ENCODE measurements at regions not wholly inside any gene's neighbourhood (a gene's known extent, or its start where the extent isn't known, plus 50 kb on each side); places are given as distances from the start of the nearest gene placed in this dataset.
A peak's percentile ranks its signal among the peaks of the same experiment; 100 is the strongest.

DNA sequence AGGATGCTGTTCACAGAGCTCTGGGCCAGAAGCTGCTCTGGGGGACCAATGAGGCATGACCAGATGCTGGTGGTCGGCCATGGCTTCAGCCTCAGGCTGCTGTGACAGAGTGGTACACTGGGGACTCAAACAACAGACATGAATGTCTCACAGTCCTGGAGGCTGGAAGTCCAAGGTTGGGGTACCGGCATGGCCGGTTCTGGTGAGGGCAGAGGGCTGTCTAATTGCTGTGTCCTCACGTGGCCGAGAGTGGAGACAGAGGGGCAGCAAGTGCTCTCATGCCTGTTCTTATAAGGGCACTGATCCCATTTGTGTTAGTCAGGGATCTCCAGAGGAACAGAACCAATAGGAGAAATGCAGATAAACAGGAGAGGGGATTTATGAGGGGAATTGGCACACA lies 253.5 kb upstream of the C1orf174 start:
- Mint-ChIP-seq H3K9me3 (no peaks in the 10 kb centered on the region), H3K27ac (no peak overlapping the region), H3K4me3 (no peak overlapping the region), H3K4me1 (ENCODE audit: low read depth) (no peaks in the 10 kb centered on the region), H3K36me3 (ENCODE audit: low read depth) (no peaks in the 10 kb centered on the region), H3K27me3 (ENCODE audit: insufficient read depth) (peaks cover 5% of the 10 kb centered on the region)
- intact Hi-C loops (cut with micrococcal nuclease) = no loop called here
- no peak for DNase-seq (ENCODE audit: low spot score)

DNA sequence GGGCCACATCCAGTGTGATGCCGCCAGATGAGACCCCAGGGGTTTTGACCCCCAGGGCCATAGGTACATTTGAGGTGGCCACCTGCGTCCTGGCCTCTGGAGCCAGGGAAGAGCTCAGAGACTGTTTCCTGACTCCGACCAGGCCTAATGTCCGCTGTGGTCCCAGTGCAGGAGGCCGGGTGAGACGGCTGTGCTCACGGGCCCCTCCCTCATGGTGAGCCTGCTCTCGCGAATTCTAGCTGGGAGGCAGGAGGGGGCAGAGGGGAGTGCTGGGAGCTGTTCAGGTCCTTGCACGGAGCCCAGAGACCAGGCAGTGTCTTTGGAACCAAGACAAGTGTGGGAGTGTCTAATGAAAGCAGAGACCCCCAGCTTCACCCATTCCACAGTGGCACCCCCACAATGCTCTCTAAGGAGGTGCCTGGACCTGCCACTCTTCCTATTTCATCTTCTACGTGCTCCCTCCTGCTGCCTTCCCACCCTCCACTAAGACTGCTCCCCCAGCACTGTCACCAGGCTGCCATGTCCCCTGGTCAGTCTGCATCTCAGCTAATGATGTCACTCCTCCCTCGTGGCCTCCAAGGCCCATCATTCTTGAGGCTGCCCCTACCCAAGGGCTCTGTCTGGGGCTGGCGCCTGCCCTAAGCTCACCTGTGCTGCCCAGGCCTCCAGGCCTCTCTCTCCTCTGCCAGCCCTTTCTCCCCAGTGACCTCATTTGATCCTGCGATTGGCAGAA lies 256.3 kb upstream of the C1orf174 start:
- Mint-ChIP-seq H3K27ac (no peak overlapping the region), H3K27me3 (ENCODE audit: insufficient read depth) (peaks cover 5% of the 10 kb centered on the region), H3K4me3 (no peak overlapping the region), H3K36me3 (ENCODE audit: low read depth) (no peaks in the 10 kb centered on the region), H3K4me1 (ENCODE audit: low read depth) (no peaks in the 10 kb centered on the region), H3K9me3 (no peaks in the 10 kb centered on the region)
- intact Hi-C loops (cut with micrococcal nuclease) = no loop called here
- DNase-seq (ENCODE audit: low spot score) = no peak

DNA sequence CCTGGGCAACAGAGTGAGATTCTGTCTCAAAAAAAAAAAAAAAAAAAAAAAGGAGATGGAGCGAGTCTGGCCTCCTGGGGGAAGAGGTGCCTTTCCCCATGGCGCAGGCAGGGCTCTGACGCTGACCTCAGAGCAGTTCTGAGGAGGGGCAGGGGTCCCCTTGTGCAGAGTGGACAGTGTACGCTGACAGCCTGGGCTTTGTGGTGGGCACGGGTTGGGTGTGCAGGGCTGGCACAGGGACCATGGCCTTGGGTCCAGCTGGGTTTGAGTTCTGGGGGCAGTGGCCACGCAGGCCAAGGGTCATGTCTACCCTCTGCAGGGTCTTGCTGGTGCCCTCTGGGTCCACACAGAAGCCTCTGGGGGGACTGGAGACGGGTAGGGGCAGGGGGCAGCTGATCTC lies 260.1 kb upstream of the C1orf174 start:
- H3K27me3 Mint-ChIP-seq (ENCODE audit: insufficient read depth) = peaks cover 5% of the 10 kb centered on the region
- intact Hi-C loops (cut with micrococcal nuclease) = no loop called here

DNA sequence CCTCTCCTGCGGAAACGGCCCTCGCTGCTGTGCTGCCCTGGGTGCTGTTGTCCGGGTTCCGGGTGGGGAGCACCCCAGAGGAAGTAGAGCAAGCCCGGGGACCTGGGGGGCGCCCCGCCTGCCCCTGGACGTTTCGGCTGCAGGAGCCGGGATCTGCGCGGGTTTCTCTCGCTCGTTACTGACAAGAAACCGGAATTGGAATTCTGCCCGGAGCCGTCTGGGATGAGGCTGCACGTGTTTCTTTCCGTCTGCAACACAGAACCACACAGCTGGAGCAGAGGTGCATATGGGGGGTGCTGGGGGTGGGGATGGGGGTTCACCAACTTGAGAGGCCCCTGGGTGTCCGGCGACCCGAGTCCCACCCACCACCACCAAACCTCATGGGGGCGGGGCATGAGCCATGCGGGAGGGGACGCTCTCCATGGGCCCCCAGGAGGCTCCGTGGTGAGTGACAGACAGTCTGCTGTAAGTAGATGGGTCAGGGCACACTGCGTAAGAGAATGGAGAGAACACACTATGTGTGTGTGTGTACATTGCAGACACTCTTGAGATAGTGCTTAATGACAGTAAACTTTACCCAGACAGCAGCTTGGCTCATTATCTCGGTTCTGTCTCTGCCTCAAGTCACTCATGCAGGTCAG lies 261.4 kb upstream of the C1orf174 start:
- Mint-ChIP-seq H3K36me3 (ENCODE audit: low read depth) (no peaks in the 10 kb centered on the region), H3K4me3 (no peak overlapping the region), H3K9me3 (no peaks in the 10 kb centered on the region), H3K27ac (no peak overlapping the region), H3K4me1 (ENCODE audit: low read depth) (no peaks in the 10 kb centered on the region), H3K27me3 (ENCODE audit: insufficient read depth) (peaks cover 5% of the 10 kb centered on the region)
- no peak for DNase-seq (ENCODE audit: low spot score)
- intact Hi-C loops (cut with micrococcal nuclease) = no loop called here

More for the DNA sequence above, 260.1 kb upstream of the C1orf174 start:
- H3K36me3 Mint-ChIP-seq (ENCODE audit: low read depth) = no peaks in the 10 kb centered on the region
- no peaks in the 10 kb centered on the region for H3K4me1 Mint-ChIP-seq (ENCODE audit: low read depth)
- no peaks in the 10 kb centered on the region for H3K9me3 Mint-ChIP-seq
- DNase-seq (ENCODE audit: low spot score) = no peak
- H3K27ac Mint-ChIP-seq = no peak overlapping the region
- no peak overlapping the region for H3K4me3 Mint-ChIP-seq

DNA sequence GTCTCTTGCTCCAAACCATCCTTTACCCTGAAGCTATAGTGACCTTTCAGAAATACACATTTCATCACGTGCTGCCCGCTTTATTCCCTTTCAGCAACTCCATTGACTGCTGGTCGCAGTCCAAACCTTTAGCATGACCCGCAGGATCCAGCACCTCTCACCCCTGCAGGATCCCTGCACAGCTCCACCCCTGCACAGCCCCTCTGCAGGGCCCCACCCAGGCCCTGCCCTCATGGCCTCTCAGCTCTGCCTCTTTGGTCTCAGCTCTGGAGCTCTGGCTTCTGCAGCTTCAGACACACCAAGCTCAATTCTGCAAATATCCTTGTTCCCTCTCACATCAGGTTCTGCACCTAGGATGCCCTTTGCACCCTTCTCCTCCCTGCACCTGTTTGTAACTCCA lies 264.9 kb upstream of the C1orf174 start:
- intact Hi-C loops (cut with micrococcal nuclease) = no loop called here
- Mint-ChIP-seq H3K36me3 (ENCODE audit: low read depth) (no peaks in the 10 kb centered on the region), H3K4me1 (ENCODE audit: low read depth) (no peaks in the 10 kb centered on the region)

DNA sequence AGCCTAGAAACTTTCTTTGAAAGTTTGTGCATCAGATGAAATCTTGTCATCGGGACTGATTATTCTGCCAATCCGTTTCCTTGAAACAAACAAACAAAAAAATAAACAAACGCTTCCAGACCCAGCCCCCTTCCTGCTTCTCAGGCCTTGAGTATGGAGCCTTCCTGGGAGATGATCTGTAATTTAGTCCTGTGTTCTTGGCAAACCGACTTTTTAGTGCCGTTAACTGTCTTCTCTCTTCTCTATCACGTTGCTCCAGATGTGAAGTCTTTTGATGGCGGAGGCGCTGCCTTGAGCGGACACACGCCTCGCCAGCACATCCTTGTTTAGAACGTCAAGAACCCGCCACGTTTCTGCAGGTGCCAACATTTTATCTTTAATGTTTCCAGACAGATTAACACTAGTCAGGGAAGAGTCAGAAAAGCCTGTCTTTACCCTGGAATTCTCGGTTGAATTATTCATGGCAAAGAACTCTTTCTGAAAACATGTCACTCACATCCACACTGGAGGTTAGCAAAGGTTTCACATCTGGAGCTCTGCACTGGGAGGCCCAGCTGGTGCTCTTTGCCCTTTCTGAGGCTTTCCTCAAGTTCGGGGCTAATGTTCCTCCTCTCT lies 265.7 kb upstream of the C1orf174 start:
- H3K4me1 Mint-ChIP-seq (ENCODE audit: low read depth) = no peaks in the 10 kb centered on the region

More for the DNA sequence above, 264.9 kb upstream of the C1orf174 start:
- Mint-ChIP-seq H3K9me3 (no peaks in the 10 kb centered on the region), H3K27me3 (ENCODE audit: insufficient read depth) (peaks cover 5% of the 10 kb centered on the region), H3K27ac (no peak overlapping the region), H3K4me3 (no peak overlapping the region)
- no peak for DNase-seq (ENCODE audit: low spot score)

DNA sequence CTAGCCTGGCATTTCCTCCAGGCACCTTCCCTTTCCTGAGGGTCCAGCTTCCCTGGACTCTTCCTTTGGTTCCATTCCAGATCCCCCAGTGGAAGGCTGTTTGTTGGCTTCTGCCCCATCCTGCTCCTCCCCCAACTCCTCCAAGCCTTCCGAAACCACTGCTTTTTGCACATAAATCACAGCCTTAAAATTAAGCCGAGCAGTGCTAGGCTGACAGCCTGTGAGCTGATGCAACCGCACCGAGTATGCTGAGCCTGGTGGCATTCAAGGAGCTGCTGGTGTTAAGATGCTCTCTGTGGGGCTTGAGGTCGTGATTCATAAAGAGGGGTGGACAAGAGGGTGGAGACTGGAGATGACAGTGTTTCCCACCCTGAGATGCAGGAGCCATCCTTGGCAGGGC lies 266.6 kb upstream of the C1orf174 start:
- Mint-ChIP-seq H3K27me3 (ENCODE audit: insufficient read depth) (peaks cover 6% of the 10 kb centered on the region), H3K9me3 (no peaks in the 10 kb centered on the region), H3K4me1 (ENCODE audit: low read depth) (no peaks in the 10 kb centered on the region), H3K36me3 (ENCODE audit: low read depth) (no peaks in the 10 kb centered on the region), H3K27ac (no peak overlapping the region), H3K4me3 (no peak overlapping the region)
- intact Hi-C loops (cut with micrococcal nuclease) = no loop called here
- DNase-seq (ENCODE audit: low spot score) = no peak

More for the DNA sequence above, 265.7 kb upstream of the C1orf174 start:
- Mint-ChIP-seq H3K9me3 (no peaks in the 10 kb centered on the region), H3K4me3 (no peak overlapping the region), H3K27ac (no peak overlapping the region), H3K27me3 (ENCODE audit: insufficient read depth) (peaks cover 5% of the 10 kb centered on the region), H3K36me3 (ENCODE audit: low read depth) (no peaks in the 10 kb centered on the region)
- intact Hi-C loops (cut with micrococcal nuclease) = no loop called here
- DNase-seq (ENCODE audit: low spot score) = no peak

DNA sequence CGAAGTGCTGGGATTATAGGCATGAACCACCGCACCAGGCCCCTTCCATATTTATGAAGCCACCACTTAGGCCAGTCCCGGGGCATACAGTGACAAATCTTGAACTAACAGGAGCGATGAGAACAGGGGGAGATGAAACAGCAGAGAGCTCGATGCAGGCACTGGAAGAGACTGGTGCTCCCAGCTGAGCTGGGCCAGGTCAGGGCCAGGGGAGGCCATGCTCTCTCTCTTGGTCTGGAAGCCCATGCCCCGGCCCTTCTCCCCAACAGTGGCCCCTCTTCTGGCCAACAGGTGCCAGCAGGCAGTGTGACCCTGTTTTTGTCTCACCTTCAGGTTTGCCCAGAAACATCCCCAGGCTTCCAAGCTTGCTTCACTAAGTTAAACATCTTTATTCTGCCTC lies 269.9 kb upstream of the C1orf174 start:
- no peaks in the 10 kb centered on the region for H3K9me3 Mint-ChIP-seq
- peaks cover 2% of the 10 kb centered on the region for H3K27me3 Mint-ChIP-seq (ENCODE audit: insufficient read depth)
- no peaks in the 10 kb centered on the region for H3K4me1 Mint-ChIP-seq (ENCODE audit: low read depth)
- H3K4me3 Mint-ChIP-seq = no peak overlapping the region
- intact Hi-C loops (cut with micrococcal nuclease) = no loop called here
- H3K27ac Mint-ChIP-seq = no peak overlapping the region
- H3K36me3 Mint-ChIP-seq (ENCODE audit: low read depth) = no peaks in the 10 kb centered on the region
- DNase-seq (ENCODE audit: low spot score) = no peak

DNA sequence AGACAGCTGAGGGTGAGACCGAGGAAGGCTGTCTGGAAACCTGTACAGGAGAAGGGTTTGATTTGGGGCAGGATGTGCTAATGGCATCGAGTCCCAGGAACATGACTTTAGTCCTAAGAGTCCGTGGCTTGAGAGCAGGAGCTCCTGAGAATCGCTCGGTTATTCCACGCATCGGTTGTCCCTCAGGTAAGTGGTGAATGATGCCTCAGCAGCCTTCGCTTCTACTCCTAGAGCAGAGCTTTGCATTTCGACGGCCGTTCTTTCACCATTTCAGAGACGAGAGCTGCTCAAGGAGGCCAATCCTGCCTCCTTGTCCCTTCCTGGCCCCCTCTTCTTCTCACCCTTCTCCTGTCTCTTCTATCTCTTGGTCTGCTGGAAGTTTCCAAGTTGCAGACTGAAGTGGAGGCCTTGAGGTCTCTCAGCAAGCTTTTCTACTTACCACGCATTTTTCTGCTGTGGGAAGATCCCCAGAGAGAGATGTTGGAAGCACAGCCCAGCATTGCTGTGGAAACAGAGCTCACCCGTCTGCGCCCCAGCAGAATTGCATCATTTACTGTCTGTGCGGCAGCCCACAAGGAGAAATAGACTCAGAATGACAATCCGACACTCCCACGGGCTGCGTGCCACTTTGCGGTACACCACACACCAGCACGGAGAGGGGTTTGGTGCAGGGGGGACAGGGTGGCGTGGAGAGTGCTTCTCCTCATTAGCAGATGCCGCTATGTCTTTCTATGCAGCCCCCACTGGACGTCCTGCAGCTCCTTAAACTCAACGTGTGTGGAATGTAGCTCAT lies 270.7 kb upstream of the C1orf174 start:
- Mint-ChIP-seq H3K36me3 (ENCODE audit: low read depth) (no peaks in the 10 kb centered on the region), H3K4me1 (ENCODE audit: low read depth) (no peaks in the 10 kb centered on the region), H3K27ac (no peak overlapping the region), H3K4me3 (no peak overlapping the region), H3K27me3 (ENCODE audit: insufficient read depth) (peaks cover 2% of the 10 kb centered on the region), H3K9me3 (no peaks in the 10 kb centered on the region)
- intact Hi-C loops (cut with micrococcal nuclease) = no loop called here
- DNase-seq (ENCODE audit: low spot score) = no peak

DNA sequence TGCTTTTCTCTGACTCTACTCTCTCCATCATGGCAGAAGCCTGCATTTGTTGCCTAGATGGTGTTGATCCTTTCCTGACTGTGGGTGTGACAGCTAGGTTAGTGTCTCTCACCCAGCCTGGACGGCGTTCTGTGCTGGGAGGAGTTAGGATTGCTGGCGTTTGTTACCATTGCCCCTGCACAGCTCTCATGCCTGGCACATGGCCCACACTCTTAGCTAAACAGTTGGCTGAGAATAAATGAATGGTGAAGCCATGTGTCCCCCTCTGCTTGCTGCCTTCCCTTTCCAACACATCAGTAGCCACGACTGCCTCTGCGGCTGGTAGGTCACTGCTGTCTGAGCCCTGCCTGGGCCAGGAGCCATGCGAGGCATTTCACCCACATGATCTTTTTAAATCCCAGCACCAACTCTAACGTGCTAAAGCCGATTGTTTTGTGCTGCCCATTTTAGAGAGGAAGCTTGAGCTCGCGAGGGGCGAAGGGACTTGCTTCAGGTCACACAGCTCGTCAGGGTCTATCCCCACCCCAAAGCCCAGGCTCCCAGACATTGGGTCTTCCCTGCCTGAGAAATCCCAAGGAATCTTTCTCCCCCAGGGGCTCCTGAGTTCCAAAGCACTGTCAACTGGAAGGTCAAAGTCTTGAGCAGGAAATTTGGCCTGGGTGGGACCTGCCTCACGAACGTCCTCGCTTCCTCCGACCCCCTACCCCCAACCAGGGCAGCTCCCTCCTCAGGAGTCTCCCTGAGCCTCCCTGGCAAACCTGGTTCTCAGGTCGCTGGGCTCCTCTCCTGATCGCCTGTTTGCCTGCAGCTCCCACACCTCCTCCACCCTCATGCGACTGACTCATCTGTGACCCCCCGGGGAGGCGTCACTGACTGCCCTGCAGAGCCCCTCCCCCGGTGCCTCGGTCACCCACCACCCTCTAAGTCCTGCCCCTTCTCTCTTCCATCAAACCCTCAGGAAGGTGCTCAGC lies 271.7 kb upstream of the C1orf174 start:
- Mint-ChIP-seq H3K4me1 (ENCODE audit: low read depth) (no peaks in the 10 kb centered on the region), H3K27me3 (ENCODE audit: insufficient read depth) (peaks cover 2% of the 10 kb centered on the region), H3K9me3 (no peaks in the 10 kb centered on the region), H3K4me3 (no peak overlapping the region), H3K27ac (no peak overlapping the region), H3K36me3 (ENCODE audit: low read depth) (no peaks in the 10 kb centered on the region)
- DNase-seq (ENCODE audit: low spot score) = no peak
- intact Hi-C loops (cut with micrococcal nuclease) = no loop called here

DNA sequence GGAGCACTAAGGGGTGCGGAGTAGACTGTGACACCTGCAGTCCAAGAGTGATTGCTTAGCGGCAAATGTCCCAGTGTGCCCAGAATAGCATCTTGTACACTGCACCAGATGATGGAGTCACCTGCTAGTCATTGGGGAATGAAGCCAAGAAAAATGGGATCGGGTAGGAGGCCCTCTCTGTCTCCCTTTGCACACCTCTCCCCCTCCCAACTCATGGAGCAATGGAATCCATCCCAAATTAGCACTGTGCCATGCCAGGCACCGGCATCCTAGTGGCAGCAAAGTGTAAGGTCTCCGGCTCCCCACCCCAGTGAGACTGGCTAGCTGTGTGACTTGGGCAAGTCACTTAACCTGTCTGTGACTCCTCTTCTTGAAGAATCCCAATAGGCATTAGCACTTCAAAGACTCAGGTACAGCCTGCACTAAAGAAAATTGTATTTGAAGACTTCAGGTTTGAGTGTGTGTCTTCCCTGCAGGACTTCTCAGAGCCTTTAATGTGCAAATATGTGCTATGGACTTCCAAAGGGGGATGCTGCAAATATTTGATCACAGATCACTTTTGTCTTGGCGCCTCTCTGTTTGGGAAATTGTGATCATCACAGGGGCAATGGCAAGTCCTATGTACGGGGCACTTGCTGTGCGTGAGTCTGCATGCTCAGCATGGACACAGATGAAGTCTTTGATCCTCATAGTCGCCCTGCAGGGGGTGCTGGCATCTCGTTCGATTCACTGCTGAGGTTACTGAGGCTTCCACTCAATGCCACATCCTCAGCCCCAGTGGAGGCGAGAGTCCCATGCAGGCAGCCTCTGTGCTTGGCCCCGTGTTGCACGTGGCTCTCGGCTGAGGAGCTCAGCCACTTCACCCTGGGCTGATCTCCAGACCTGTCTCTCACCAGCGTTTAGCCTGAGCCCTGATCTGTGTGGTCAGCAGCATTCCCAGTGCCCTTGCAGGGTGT lies 272.9 kb upstream of the C1orf174 start:
- intact Hi-C loops (cut with micrococcal nuclease) = no loop called here
- peak; percentile 7 for DNase-seq (ENCODE audit: low spot score)

More for the DNA sequence above, 272.9 kb upstream of the C1orf174 start:
- no peak overlapping the region for H3K27ac Mint-ChIP-seq
- H3K36me3 Mint-ChIP-seq (ENCODE audit: low read depth) = no peaks in the 10 kb centered on the region
- no peaks in the 10 kb centered on the region for H3K4me1 Mint-ChIP-seq (ENCODE audit: low read depth)
- H3K27me3 Mint-ChIP-seq (ENCODE audit: insufficient read depth) = peaks cover 2% of the 10 kb centered on the region
- H3K4me3 Mint-ChIP-seq = no peak overlapping the region
- H3K9me3 Mint-ChIP-seq = no peaks in the 10 kb centered on the region

Measured in activated T-helper 1 cell treated with anti-CD3 and anti-CD28 coated beads, Interleukin-12 subunit alpha, Interleukin-12 subunit beta, Interleukin-2, Interleukin-4 antibody, amounts not matched to agents 30 ng/mL and 10 ng/mL and 1 ng/mL, durations not matched to agents 14 hours and 24 hours and 36 hours (primary cell).